ENCODE measurements at regions not wholly inside any gene's neighbourhood (a gene's known extent, or its start where the extent isn't known, plus 50 kb on each side); places are given as distances from the start of the nearest gene placed in this dataset.
A peak's percentile ranks its signal among the peaks of the same experiment; 100 is the strongest.

GRCh38 chr6:167496707-167497106 is 171.8 kb downstream of the TTLL2 start:
- peak; percentile 13 for DNase-seq

- peak; percentile 17 for DNase-seq
Measured at GRCh38 chr6:167497428-167498056, 172.7 kb downstream of the TTLL2 start.

GRCh38 chr6:167499161-167499660 is 174.3 kb downstream of the TTLL2 start:
- no peak for DNase-seq

- DNase-seq, result no peak
Measured at GRCh38 chr6:167500961-167501360, 176.1 kb downstream of the TTLL2 start.

GRCh38 chr6:167501831-167502385 is 177.0 kb downstream of the TTLL2 start:
- peak; percentile 18 for DNase-seq

- DNase-seq, result no peak
Measured at GRCh38 chr6:167502471-167502870, 177.6 kb downstream of the TTLL2 start.

GRCh38 chr6:167504385-167504961 is 179.6 kb downstream of the TTLL2 start:
- DNase-seq, result no peak

- no peak for DNase-seq
Measured at GRCh38 chr6:167505199-167505598, 180.3 kb downstream of the TTLL2 start.

- DNase-seq, result no peak
Measured at GRCh38 chr6:167505782-167506181, 180.9 kb downstream of the TTLL2 start.

- DNase-seq, result peak; percentile 22
Measured at GRCh38 chr6:167506443-167507301, 181.8 kb downstream of the TTLL2 start.

- peak; percentile 3 for DNase-seq
Measured at GRCh38 chr6:167507376-167507945, 182.6 kb downstream of the TTLL2 start.

- peak; percentile 19 for DNase-seq
Measured at GRCh38 chr6:167508919-167509852, 184.3 kb downstream of the TTLL2 start.

GRCh38 chr6:167509853-167510220 is 185.0 kb downstream of the TTLL2 start:
- DNase-seq, result no peak

- no peak for DNase-seq
Measured at GRCh38 chr6:167510648-167511047, 185.8 kb downstream of the TTLL2 start.

- DNase-seq, result no peak
Measured at GRCh38 chr6:167512696-167513375, 187.9 kb downstream of the TTLL2 start.

- DNase-seq, result no peak
Measured at GRCh38 chr6:167513778-167514177, 188.9 kb downstream of the TTLL2 start.

GRCh38 chr6:167514524-167514923 is 189.6 kb downstream of the TTLL2 start:
- no peak for DNase-seq

- DNase-seq, result no peak
Measured at GRCh38 chr6:167515873-167516507, 191.1 kb downstream of the TTLL2 start.

- DNase-seq, result no peak
Measured at GRCh38 chr6:167517254-167517916, 192.5 kb downstream of the TTLL2 start.

- no peak for DNase-seq
Measured at GRCh38 chr6:167523426-167523825, 198.5 kb downstream of the TTLL2 start.
